NOMO-1 (cell line): ENCODE measurements at regions not wholly inside any gene's neighbourhood (a gene's known extent, or its start where the extent isn't known, plus 50 kb on each side); places are given as distances from the start of the nearest gene placed in this dataset.
"Not testable (repeated sequence)": the region's sequence is repeated elsewhere in the genome, so short reads cannot be mapped to it uniquely, and the experiment has no call there.

ENCODE experiments used
- DNase-seq, 2 experiments: peaks; one replicate each; lab custom pipeline; 2025; ENCODE audit not compliant: unreplicated experiment in 2 of 2; lab: John Stamatoyannopoulos, UW

GRCh38 chr6:50992704-50993625 lies 174.3 kb downstream of the TFAP2B start:
- no peak for DNase-seq

DNA sequence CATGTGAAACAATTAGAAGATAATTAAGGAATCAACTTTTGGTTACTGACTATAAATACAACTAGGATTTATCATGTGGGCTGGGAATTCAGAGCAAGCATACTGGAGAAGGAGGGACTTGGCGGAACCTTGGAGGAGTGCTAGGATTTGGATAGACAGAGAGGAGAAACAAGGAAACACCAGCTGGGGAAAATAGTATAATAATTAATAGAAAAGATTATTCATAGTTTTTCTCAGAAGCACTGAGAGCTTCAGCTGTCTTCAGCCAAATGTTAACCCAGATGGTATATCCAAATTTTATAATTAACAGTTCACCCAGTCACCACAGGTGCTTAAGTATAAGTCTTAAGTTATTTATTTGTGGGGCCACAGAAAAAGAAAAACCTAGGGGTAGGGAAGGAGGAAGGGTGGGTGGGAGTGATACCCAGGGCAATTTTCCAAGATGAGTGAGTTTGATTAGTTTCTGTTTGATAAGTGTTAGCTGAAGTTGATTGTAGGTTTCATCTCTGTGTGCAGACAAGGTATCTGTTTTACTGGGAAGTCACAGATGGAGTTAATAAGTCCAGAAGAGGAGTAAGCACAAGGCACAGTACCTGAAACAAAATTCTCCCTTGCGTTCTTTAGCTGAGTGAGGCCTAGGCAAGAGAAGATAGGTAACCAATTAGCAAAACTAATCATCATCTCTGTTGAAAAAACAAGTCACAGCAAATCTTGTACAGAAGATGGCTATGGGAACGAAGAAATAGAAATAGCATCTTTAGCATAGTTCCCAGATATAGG lies 175.5 kb downstream of the TFAP2B start:
- DNase-seq = no peak

DNA sequence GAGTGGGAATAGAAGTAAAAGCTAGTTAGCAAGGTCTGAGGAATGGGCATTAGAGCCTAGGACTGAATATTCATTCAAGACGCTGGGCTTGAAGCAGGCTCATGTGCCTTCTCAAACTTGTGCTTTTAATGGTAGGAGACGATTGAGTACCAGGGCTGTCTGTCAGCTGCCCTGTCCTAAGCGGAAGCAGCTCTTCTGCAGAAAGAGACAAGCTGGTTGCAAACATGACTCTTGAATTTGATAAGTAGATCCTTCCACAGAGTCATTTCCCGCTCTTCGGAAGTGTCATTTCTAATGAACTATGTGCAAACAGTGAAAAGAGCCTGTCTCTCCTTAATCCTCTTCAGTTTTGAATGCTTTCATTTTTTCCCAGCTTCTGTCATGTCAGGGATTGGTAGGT lies 176.4 kb downstream of the TFAP2B start:
- DNase-seq = no peak

DNA sequence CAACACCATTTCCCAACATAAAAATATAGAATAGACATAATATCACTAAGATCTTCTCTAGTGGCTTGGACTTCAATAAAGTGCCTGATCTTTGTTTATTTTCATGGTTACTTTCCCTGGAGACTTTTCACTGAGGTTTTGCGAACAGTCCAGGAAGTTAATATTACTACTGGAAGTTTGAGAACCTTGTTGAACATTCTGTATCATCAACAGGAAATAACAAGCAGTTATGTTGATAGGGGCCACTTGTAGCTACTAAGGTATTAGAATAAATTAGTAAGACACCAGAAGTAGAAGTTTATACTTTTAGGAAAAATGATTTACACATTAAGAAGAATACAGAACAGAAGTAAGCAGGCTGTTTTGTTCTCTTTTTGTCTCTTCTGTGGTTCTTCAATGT lies 180.2 kb downstream of the TFAP2B start:
- DNase-seq = no peak

DNA sequence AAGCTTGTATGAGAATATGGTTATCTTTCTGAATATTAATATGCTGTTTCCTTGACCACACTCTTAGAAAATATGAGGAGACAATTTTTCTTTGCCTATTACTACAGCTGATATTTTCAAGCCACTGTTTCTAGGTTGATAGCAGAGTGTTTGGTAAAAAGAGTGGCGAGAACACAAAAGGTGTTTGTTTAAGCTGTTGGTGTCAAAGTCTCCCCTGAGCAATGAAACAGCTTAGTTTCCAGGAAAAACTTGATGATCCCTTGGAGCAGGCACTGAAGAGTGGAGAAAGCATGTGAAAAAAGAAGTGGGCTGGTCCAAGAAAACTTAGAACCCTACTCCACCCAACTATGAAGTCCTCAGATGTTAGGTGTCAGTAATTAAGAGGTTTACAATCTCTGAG lies 182.7 kb downstream of the TFAP2B start:
- DNase-seq = no peak

DNA sequence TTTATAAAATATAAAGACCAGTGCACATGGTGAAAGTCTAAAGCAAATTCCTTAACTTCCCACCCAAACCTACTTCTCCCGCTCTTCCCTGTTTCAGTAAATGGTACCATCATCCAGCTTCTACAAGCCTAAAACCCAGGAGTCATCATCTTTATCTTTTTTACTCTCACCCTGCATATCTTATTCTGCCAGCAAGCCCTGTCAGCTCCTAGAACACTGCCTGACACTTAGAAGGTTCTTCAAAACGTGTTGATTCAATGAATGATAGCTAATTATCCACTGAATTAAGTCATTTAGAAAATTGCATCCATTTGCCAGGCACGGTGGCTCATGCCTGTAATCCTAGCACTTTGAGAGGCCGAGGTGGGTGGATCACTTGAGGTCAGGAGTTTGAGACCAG lies 185.7 kb downstream of the TFAP2B start:
- DNase-seq = no peak

- no peak for DNase-seq
These were observed 187.1 kb downstream of the TFAP2B start for GRCh38 chr6:51005779-51006178.

DNA sequence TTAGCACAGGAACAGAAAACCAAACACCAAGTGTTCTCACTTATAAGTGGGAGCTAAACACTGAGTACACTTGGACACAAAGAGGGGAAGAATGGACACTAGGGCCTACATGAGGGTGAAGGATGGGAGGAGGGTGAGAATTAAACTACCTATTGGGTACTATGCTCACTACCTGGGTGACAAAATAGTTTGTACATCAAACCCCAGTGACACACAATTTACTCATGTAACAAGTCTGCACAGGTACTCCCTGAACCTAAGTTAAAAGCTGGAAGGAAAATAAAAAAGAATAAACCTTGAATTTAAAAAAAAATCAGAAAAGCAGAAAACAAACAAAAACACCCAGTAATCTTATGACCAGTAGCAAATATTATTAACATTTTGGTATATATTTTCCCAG lies 188.6 kb downstream of the TFAP2B start:
- DNase-seq = no peak

DNA sequence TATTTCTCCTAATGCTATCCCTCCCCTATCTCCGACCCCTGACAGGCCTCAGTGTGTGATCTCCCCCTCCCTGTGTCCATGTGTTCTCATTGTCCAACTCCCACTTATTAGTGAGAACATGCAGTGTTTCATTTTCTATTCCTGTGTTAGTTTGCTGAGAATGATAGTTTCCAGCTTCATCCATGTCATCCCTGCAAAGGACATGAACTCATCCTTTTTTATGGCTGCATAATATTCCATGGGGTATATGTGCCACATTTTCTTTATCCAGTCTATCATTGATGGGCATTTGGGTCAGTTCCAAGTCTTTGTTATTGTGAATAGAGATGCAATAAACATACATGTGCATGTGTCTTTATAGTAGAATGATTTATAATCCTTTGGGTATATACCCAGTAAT lies 190.0 kb downstream of the TFAP2B start:
- not testable (repeated sequence) for DNase-seq

GRCh38 chr6:51013376-51013775 lies 194.7 kb downstream of the TFAP2B start:
- DNase-seq = no peak

- no peak for DNase-seq
These were observed 196.7 kb downstream of the TFAP2B start for GRCh38 chr6:51015394-51015793.

GRCh38 chr6:51016489-51016888 lies 197.8 kb downstream of the TFAP2B start:
- DNase-seq = no peak

DNA sequence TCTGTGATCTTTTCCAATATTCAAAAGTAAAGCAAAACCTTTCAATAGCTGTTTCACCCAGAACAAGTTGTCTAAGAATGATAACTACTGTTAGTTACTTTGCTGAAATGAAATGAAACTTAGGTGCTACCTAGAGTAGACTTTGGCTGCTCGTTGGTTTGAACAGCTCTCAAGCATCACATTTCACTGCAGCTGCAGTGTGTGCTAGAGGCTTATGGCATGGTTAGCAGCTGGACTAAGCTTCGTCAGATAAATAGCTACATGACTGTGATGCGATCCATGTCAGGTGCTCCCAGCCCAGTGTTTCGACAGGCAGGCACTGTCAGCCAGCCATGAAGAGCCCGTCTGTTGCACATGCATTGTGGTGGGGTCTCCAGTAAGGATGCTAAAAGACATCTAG lies 201.1 kb downstream of the TFAP2B start:
- DNase-seq = no peak

- DNase-seq = no peak
These were observed 202.5 kb downstream of the TFAP2B start for GRCh38 chr6:51021171-51021570.

- no peak for DNase-seq
These were observed 205.5 kb downstream of the TFAP2B start for GRCh38 chr6:51024126-51024525.

DNA sequence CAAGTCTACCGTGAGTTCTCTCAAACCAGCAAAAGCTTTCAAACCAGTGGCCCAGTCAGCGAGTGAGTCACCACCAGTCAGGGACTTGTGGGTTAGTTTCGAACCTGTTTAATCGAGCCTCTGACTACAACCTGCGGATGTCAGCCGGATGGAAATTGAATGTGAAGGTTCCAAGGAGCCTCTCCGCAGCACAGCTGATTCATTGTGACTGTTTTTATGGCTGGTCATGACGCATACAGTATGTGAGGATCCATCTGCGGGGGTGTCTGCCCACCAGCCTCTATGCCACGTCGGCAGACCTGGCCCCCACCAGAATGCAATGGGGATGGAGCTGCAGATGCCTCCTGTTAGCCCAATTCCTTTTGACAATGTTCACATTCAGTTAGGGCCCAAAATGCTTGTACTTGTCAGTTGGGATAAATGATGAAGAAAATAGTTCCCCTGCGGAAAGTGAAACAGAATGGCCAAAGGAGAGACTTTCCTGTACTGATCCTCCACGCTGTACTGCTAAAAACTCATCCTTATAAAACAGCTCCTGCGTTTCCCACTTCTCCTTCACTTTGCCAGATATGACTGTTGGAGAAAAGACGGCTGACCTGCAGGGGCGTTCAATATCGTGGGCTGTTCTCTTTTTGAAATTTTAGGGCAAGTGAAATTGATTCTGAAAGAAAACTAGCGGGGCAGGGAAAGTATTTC lies 206.6 kb downstream of the TFAP2B start:
- DNase-seq = no peak

DNA sequence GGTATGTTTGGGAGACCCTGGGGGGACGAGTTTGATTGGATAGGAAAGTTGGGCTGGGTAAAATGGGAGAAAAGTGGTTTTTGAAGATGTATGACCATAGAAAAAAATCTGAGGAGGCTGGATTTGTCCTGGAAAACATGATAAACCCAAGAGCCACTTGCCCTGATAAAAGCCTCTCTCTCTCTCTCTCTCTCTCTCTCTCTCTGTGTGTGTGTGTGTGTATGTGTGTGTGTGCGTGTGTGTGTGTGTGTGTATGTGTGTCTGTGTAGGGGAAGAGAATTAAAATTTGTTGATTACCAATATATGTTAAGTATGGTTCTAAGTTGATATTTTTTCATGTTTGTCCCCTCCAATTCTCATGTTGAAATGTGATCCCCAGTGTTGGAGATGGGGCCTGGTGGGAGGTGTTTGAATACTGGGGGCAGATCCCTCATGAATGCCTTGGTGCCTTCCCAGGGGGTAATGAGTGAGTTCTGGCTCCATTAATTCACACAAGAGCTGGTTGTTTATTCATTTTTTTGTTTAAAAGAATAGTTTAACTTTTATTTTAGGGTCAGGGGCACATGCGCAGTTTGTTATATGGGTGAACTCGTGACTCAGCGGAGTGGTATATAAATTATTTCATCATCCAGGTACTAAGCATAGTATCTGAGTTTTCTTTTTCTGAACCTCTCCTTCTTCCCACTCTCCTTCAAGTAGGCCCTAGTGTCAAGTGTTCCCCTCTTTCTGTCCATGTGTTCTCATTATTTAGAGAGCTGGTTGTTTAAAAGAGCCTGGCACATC lies 208.8 kb downstream of the TFAP2B start:
- DNase-seq = no peak

DNA sequence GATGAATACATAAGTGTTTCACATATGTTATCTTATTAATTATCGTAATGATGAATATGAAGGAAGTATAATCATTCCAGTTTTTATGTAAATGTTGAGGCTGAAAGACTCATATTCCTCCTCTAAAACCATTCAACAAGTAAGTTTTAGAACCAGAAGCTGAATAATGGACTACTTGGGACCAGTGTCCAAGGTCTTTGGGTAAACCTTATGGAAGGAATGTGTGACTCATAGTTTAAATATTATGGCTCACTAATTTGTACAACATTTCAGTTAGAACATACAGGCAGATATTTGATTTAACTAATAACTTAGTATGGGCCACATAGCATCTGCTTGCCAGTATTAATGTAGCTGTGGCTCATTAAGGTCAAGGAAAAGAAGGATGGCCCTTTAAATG lies 209.6 kb downstream of the TFAP2B start:
- no peak for DNase-seq

DNA sequence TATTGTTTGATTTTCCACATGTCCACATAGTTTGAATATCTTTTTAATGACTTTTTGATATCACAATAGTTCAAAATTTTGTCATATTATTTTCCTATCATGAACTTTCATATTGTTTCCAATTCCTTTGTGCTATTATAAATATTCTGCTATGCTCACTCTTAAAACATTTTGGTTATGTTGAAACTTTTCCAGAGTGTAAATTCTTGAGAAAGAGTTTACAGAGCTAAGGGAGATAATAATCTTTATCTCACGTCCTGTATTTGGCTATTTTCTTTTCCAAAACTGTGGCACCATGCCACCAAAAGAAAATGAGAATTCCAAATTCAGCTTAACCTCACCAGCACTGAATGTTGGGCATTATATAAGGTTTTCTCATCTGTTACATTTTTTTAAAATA lies 210.9 kb downstream of the TFAP2B start:
- no peak for DNase-seq

- no peak for DNase-seq
These were observed 226.9 kb downstream of the TFAP2B start for GRCh38 chr6:51045548-51045947.
